NCI-H2171 treated with DMSO at 0.1 percent for 48 hours (cell line): ENCODE measurements at regions not wholly inside any gene's neighbourhood (a gene's known extent, or its start where the extent isn't known, plus 50 kb on each side); places are given as distances from the start of the nearest gene placed in this dataset.
"Not testable (repeated sequence)": the region's sequence is repeated elsewhere in the genome, so short reads cannot be mapped to it uniquely, and the experiment has no call there.

Experiments used
- DNase-seq: peaks from one replicate; lab custom pipeline; 2025; lab: John Stamatoyannopoulos, UW

- no peak for DNase-seq
These were observed 50.5 kb upstream of the PARP4 start for GRCh38 chr13:24563087-24563486.

GRCh38 chr13:24563971-24564370, 51.4 kb upstream of the PARP4 start:
- DNase-seq, result not testable (repeated sequence)

- DNase-seq, result no peak
These were observed 52.3 kb upstream of the PARP4 start for GRCh38 chr13:24564881-24565280.

GRCh38 chr13:24567593-24567992, 55.0 kb upstream of the PARP4 start:
- DNase-seq, result not testable (repeated sequence)

GRCh38 chr13:24574847-24575246, 62.3 kb upstream of the PARP4 start:
- no peak for DNase-seq

- peak; percentile 9 for DNase-seq
These were observed 67.7 kb upstream of the PARP4 start for GRCh38 chr13:24580315-24580714.

GRCh38 chr13:24581578-24581977, 69.0 kb upstream of the PARP4 start:
- not testable (repeated sequence) for DNase-seq

GRCh38 chr13:24591697-24592096, 79.1 kb upstream of the PARP4 start:
- not testable (repeated sequence) for DNase-seq

GRCh38 chr13:24597906-24598670, 82.1 kb upstream of the ATP12A start:
- DNase-seq, result not testable (repeated sequence)

GRCh38 chr13:24599019-24599791, 81.0 kb upstream of the ATP12A start:
- not testable (repeated sequence) for DNase-seq

- no peak for DNase-seq
These were observed 74.3 kb upstream of the ATP12A start for GRCh38 chr13:24605923-24606372.

- no peak for DNase-seq
These were observed 73.6 kb upstream of the ATP12A start for GRCh38 chr13:24606486-24607170.

- DNase-seq, result no peak
These were observed 69.3 kb upstream of the ATP12A start for GRCh38 chr13:24610956-24611355.

- no peak for DNase-seq
These were observed 67.5 kb upstream of the ATP12A start for GRCh38 chr13:24612726-24613125.

- no peak for DNase-seq
These were observed 67.1 kb upstream of the ATP12A start for GRCh38 chr13:24613128-24613527.

- DNase-seq, result no peak
These were observed 66.5 kb upstream of the ATP12A start for GRCh38 chr13:24613755-24614154.

GRCh38 chr13:24614306-24615080, 65.7 kb upstream of the ATP12A start:
- no peak for DNase-seq

GRCh38 chr13:24615114-24615513, 65.1 kb upstream of the ATP12A start:
- DNase-seq, result no peak

- DNase-seq, result no peak
These were observed 64.2 kb upstream of the ATP12A start for GRCh38 chr13:24615911-24616472.

- no peak for DNase-seq
These were observed 63.7 kb upstream of the ATP12A start for GRCh38 chr13:24616514-24616913.

- no peak for DNase-seq
These were observed 62.8 kb upstream of the ATP12A start for GRCh38 chr13:24617256-24618010.
